T-cell (primary cell): ENCODE measurements at regions not wholly inside any gene's neighbourhood (a gene's known extent, or its start where the extent isn't known, plus 50 kb on each side); places are given as distances from the start of the nearest gene placed in this dataset.

Source experiments
- ATAC-seq, 4 experiments: fragments of 200-7000 bp in 3 of 4; fragments of 150-1000 bp in 1 of 4; cut with Tn5 transposase; replicated peaks in 1 of 4; 1 replicate in 3 of 4; 2 replicates in 1 of 4; pipeline ENCODE4 v1.10.0; 2021; ENCODE audit warnings: moderate library complexity in 3 of 4, mild to moderate bottlenecking in 2 of 4, moderate number of reproducible peaks in 1 of 4
- CTCF ChIA-PET, 2 donors: fragments of 300-600 bp; sonication (Branson Sonifier 250); formaldehyde crosslinking; loops; one replicate each; lab custom pipeline; 2022; ENCODE audit warnings: antibody characterized with exemption in 2 of 2; lab: Charles Lee
- POLR2A ChIA-PET, 2 donors: fragments of 300-600 bp; sonication (Branson Sonifier 250); formaldehyde crosslinking; loops; one replicate each; lab custom pipeline; 2022; ENCODE audit warnings: antibody characterized with exemption in 2 of 2; lab: Charles Lee
- DNase-seq, 35 experiments: peaks; one replicate each; pipeline versions ENCODE4 v3.0.0 to v3.0.0-alpha.2; 2013 to 2023
- H3K27ac ChIP-seq: one replicate; pipeline ENCODE4 v1.5.1; 2013; ENCODE audit warnings: low read length
- H3K27me3 ChIP-seq, 2 experiments: replicated peaks in 1 of 2; 1 replicate in 1 of 2; 2 replicates in 1 of 2; pipeline versions ENCODE4 v1.6.1 to v1.7.0; 2013; ENCODE audit warnings: low read length in 1 of 2, mixed read lengths in 1 of 2; ENCODE audit not compliant: control insufficient read depth in 2 of 2, insufficient read depth in 2 of 2; ENCODE audit errors: extremely low read depth in 1 of 2
- H3K36me3 ChIP-seq, 2 donors: 1 replicate in 1 of 2; 2 replicates in 1 of 2; pipeline versions ENCODE4 v1.6.1 to v1.7.0; 2013; ENCODE audit warnings: low read length in 1 of 2; ENCODE audit not compliant: control insufficient read depth in 2 of 2, insufficient read depth in 1 of 2; ENCODE audit errors: extremely low read depth in 1 of 2
- H3K4me1 ChIP-seq, 2 experiments: 1 replicate in 1 of 2; 2 replicates in 1 of 2; pipeline versions ENCODE4 v1.6.1 to v1.7.0; 2013; ENCODE audit warnings: low read length in 2 of 2, mixed read lengths in 1 of 2; ENCODE audit not compliant: insufficient read depth in 2 of 2, control insufficient read depth in 1 of 2; ENCODE audit errors: extremely low read depth in 1 of 2
- H3K4me3 ChIP-seq, 2 donors: 1 replicate in 1 of 2; 2 replicates in 1 of 2; pipeline versions ENCODE4 v1.5.1 to v1.7.0; 2013; ENCODE audit warnings: mild to moderate bottlenecking in 2 of 2, low read length in 1 of 2, moderate library complexity in 1 of 2; ENCODE audit not compliant: control insufficient read depth in 1 of 2; ENCODE audit errors: extremely low read depth in 1 of 2
- H3K9me3 ChIP-seq: 2 replicates; pipeline ENCODE4 v1.7.0; 2013
- H3K27ac Mint-ChIP-seq, 2 donors: one replicate each; pipeline ENCODE4 v1.8.0; 2020 to 2021; ENCODE audit warnings: mild to moderate bottlenecking in 2 of 2, mixed read lengths in 2 of 2
- H3K27me3 Mint-ChIP-seq, 2 donors: one replicate each; pipeline ENCODE4 v1.8.0; 2021 to 2022; ENCODE audit warnings: mixed read lengths in 2 of 2
- H3K36me3 Mint-ChIP-seq: one replicate; pipeline ENCODE4 v1.8.0; 2021; ENCODE audit warnings: mixed read lengths
- H3K4me1 Mint-ChIP-seq, 3 donors: one replicate each; pipeline ENCODE4 v1.8.0; 2020 to 2022; ENCODE audit warnings: mixed read lengths in 3 of 3, mild to moderate bottlenecking in 1 of 3
- H3K4me3 Mint-ChIP-seq, 3 donors: one replicate each; pipeline ENCODE4 v1.8.0; 2020 to 2022; ENCODE audit warnings: mild to moderate bottlenecking in 3 of 3, mixed read lengths in 3 of 3, moderate library complexity in 3 of 3
- H3K9me3 Mint-ChIP-seq, 3 donors: one replicate each; pipeline ENCODE4 v1.8.0; 2020 to 2022; ENCODE audit warnings: mixed read lengths in 3 of 3
- whole genome bisulfite sequencing: methylation state at CpG from one replicate; pipeline ENCODE4 v1.1.5; 2013; ENCODE audit warnings: missing lambda C conversion rate; ENCODE audit not compliant: insufficient coverage; 5-methylcytosine and 5-hydroxymethylcytosine counted together

DNA sequence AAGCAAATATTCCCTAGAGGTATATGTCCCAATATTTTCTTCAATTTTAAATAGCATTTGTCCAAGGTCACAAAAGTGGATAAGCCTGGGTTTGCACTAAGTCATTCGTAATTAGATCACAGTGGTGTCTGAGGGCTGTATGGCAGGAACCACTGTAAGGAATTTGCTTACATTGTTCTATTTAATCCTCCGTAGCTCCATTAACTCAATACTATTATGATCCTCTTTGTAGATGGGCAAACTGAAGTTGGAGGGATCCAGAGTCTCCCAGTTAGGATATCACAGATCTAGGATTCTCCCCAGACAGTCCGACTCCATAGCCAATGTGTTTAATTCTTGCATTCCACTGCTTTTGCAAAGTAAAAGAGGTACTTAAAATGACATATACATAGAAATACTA lies 242.7 kb upstream of the DCAF8L1 start:
- peaks cover 0 to 6% (median 5%) of the 10 kb centered on the region in 3 donors for H3K9me3 Mint-ChIP-seq
- Histone ChIP-seq H3K9me3 (no peaks in the 10 kb centered on the region), H3K4me3 (no peak overlapping the region), H3K27ac (no peak overlapping the region), H3K27me3 (no peaks in the 10 kb centered on the region), H3K36me3 (no peaks in the 10 kb centered on the region), H3K4me1 (no peaks in the 10 kb centered on the region)
- no peaks in the 10 kb centered on the region for H3K4me1 Mint-ChIP-seq
- no peak overlapping the region for H3K4me3 Mint-ChIP-seq
- no peaks in the 10 kb centered on the region for H3K36me3 Mint-ChIP-seq
- ChIA-PET CTCF (no interaction called here), POLR2A (interaction anchor here in 1 of 2 donors (0.5 kb wide), 1 partner anchor 32 kb away, joined by 3 read pairs; no protein-coding TSS in a partner anchor)
- no peaks in the 10 kb centered on the region for H3K27me3 Mint-ChIP-seq
- WGBS: no CpG with 5 or more reads among the region's 3 CpGs
- no peak overlapping the region for H3K27ac Mint-ChIP-seq
- DNase-seq: no peak
- no peak for ATAC-seq

DNA sequence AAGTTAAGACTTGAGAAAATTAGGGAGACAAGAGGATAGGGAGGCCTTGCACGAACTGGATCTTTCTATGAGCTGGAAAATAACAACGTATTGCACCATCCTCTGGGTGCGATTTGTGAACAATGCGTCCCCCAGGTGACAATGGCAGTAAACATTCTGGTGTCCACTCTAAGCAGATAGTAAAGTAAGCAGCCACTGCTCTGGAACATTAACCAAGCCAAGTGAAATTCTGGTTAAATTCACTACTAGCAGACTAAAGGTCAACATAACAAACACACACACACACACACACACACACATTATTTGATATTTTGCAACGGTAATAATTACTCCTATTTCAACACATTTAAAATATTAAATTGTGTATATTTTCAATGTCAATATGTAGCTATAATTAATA lies 242.2 kb upstream of the DCAF8L1 start:
- Mint-ChIP-seq H3K27me3 (no peaks in the 10 kb centered on the region), H3K4me3 (no peak overlapping the region), H3K9me3 (peaks cover 0 to 9% (median 4%) of the 10 kb centered on the region in 3 donors), H3K27ac (no peak overlapping the region), H3K4me1 (no peaks in the 10 kb centered on the region), H3K36me3 (no peaks in the 10 kb centered on the region)
- CTCF ChIA-PET: no interaction called here
- POLR2A ChIA-PET: no interaction called here
- WGBS: 100% methylated on average over 1 of the region's 5 CpGs
- no peak for DNase-seq
- H3K9me3 ChIP-seq: no peaks in the 10 kb centered on the region
- H3K36me3 ChIP-seq: no peaks in the 10 kb centered on the region
- H3K27ac ChIP-seq: no peak overlapping the region
- no peaks in the 10 kb centered on the region for H3K4me1 ChIP-seq
- H3K27me3 ChIP-seq: no peaks in the 10 kb centered on the region
- H3K4me3 ChIP-seq: no peak overlapping the region
- ATAC-seq: no peak

DNA sequence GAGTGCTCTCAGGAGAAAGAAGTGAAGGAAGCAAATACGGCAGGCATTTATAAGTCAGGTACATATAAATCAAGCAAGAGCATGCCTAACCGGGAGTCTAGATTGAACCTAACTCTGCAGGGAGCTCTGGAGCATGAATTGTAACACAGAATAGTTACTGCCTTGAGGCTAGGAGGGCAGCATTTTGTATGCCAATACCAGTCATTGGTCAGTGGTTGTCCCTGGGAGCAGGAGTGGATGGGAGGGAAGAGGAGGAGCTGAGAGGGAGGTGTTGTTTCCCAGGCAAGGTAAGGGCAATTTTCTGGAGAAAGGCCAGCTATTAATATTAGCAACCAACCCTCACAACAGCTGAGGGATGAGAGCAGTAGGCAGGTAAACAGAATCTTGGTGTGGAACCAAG lies 224.7 kb upstream of the DCAF8L1 start:
- DNase-seq (no peak), ATAC-seq (no peak)
- peaks cover 0 to 6% of the 10 kb centered on the region in 2 donors for H3K27me3 Mint-ChIP-seq
- ChIA-PET CTCF (no interaction called here), POLR2A (no interaction called here)
- no CpG with 5 or more reads among the region's 2 CpGs for WGBS
- no peaks in the 10 kb centered on the region for H3K4me1 ChIP-seq
- H3K36me3 Mint-ChIP-seq: no peaks in the 10 kb centered on the region
- H3K36me3 ChIP-seq: no peaks in the 10 kb centered on the region
- H3K4me3 Mint-ChIP-seq: no peak overlapping the region
- no peak overlapping the region for H3K27ac ChIP-seq
- H3K4me1 Mint-ChIP-seq: no peaks in the 10 kb centered on the region
- H3K4me3 ChIP-seq: no peak overlapping the region
- H3K27me3 ChIP-seq: no peaks in the 10 kb centered on the region
- H3K9me3 ChIP-seq: no peaks in the 10 kb centered on the region
- H3K9me3 Mint-ChIP-seq: peaks cover 0 to 3% (median 0%) of the 10 kb centered on the region in 3 donors
- no peak overlapping the region for H3K27ac Mint-ChIP-seq

DNA sequence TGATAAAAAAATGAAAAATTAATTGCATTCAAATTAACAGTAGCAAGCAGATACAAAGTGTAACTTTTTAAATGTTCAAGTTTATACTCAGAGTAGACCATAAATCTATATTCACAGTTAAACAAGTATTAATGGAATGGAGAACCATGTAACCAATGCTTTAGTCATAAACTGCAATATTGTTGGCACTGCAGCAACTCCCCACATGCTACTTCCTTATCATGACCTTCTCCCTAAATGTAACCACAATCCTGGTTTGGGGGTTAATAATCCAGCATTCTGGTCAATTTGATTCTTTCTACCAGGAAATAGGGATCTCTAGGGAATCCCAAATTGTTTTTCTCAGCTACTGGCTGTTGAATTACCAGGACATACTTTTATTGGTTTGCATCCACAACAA lies 223.9 kb upstream of the DCAF8L1 start:
- Mint-ChIP-seq H3K27ac (no peak overlapping the region), H3K9me3 (peaks cover 0 to 5% (median 4%) of the 10 kb centered on the region in 3 donors), H3K27me3 (peaks cover 0 to 6% of the 10 kb centered on the region in 2 donors), H3K4me3 (no peak overlapping the region), H3K36me3 (no peaks in the 10 kb centered on the region), H3K4me1 (no peaks in the 10 kb centered on the region)
- POLR2A ChIA-PET: no interaction called here
- Histone ChIP-seq H3K9me3 (no peaks in the 10 kb centered on the region), H3K4me3 (no peak overlapping the region), H3K4me1 (no peaks in the 10 kb centered on the region), H3K27ac (no peak overlapping the region), H3K36me3 (no peaks in the 10 kb centered on the region), H3K27me3 (no peaks in the 10 kb centered on the region)
- ATAC-seq: no peak
- CTCF ChIA-PET: interaction anchor here in 1 of 2 donors (0.6 kb wide), 1 partner anchor 8 kb away, joined by 4 read pairs; no protein-coding TSS in a partner anchor
- DNase-seq: no peak

DNA sequence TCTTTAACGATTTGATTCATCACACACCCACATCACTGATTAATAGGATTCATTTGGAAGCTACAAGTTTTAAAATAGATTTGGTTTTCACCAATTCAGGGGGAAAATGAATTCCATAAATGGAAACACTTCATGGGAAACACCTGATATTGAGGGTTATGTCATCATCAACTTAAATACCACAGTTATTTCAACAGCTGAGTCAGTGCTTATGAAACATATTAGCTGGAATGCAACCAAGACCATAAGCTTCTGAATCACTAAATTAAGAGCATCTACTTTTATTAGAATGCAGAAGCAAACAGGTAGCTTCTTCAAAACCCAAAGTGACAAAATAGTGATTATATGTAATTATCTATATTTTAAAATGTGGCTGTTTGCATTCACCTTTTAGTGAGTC lies 207.8 kb upstream of the DCAF8L1 start:
- Histone ChIP-seq H3K27ac (no peak overlapping the region), H3K4me3 (no peak overlapping the region), H3K4me1 (no peaks in the 10 kb centered on the region), H3K27me3 (no peaks in the 10 kb centered on the region), H3K36me3 (no peaks in the 10 kb centered on the region), H3K9me3 (no peaks in the 10 kb centered on the region)
- CTCF ChIA-PET: no interaction called here
- no peak overlapping the region for H3K27ac Mint-ChIP-seq
- POLR2A ChIA-PET: no interaction called here
- H3K4me3 Mint-ChIP-seq: no peak overlapping the region
- no peaks in the 10 kb centered on the region for H3K27me3 Mint-ChIP-seq
- H3K9me3 Mint-ChIP-seq: peaks cover 6 to 9% (median 7%) of the 10 kb centered on the region in 3 donors
- no peak for DNase-seq
- no CpG with 5 or more reads among the region's 1 CpG for WGBS
- H3K36me3 Mint-ChIP-seq: no peaks in the 10 kb centered on the region
- no peak for ATAC-seq
- H3K4me1 Mint-ChIP-seq: no peaks in the 10 kb centered on the region

DNA sequence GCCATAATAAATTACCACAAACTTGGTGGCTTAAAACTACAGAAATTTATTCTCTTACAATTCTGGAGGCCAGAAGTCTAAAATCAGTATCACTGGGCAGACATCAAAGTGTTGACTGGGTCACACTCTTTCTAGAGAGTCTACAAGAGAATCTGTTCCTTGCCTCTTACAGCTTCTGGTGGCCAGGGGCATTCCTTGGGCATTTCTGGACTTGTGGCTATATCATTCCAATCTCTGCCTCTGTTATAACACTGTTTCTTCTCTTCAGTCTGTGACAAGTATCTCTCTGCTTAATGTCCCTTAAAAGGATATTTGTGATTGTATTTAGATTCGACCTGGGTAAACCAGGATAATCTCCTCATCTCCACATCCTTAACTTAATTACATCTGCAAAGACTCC lies 207.3 kb upstream of the DCAF8L1 start:
- Histone ChIP-seq H3K4me3 (no peak overlapping the region), H3K36me3 (no peaks in the 10 kb centered on the region), H3K9me3 (no peaks in the 10 kb centered on the region), H3K27me3 (no peaks in the 10 kb centered on the region), H3K27ac (no peak overlapping the region), H3K4me1 (no peaks in the 10 kb centered on the region)
- ATAC-seq (no peak), DNase-seq (no peak)
- CTCF ChIA-PET: no interaction called here
- POLR2A ChIA-PET: no interaction called here
- no peak overlapping the region for H3K4me3 Mint-ChIP-seq
- no peaks in the 10 kb centered on the region for H3K4me1 Mint-ChIP-seq
- no CpG with 5 or more reads among the region's 1 CpG for WGBS
- H3K27me3 Mint-ChIP-seq: no peaks in the 10 kb centered on the region
- H3K27ac Mint-ChIP-seq: no peak overlapping the region
- H3K9me3 Mint-ChIP-seq: peaks cover 6 to 9% (median 7%) of the 10 kb centered on the region in 3 donors
- no peaks in the 10 kb centered on the region for H3K36me3 Mint-ChIP-seq

DNA sequence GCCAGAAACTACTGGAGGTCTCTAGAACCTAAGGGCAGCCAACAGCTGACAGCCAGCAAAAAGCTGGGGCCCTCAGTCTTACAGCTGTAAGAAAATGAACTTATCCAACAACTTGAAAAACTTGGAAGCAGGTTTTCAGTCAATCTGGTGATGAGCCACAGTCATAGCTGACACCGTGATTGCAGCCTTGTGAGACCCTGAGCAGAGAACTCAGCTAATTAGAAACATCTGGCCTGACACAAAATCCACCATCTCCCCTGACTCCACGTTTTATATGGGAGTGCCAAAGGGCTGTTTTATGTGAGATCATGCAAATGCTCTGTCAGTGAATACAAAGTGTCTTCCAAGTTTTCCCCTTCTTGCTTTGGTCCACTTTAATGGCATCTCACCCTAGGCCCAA lies 198.8 kb upstream of the DCAF8L1 start:
- peaks cover 0 to 3% (median 0%) of the 10 kb centered on the region in 3 donors for H3K9me3 Mint-ChIP-seq
- no peaks in the 10 kb centered on the region for H3K27me3 ChIP-seq
- no peaks in the 10 kb centered on the region for H3K9me3 ChIP-seq
- H3K27me3 Mint-ChIP-seq: peaks cover 0 to 3% of the 10 kb centered on the region in 2 donors
- H3K27ac ChIP-seq: no peak overlapping the region
- no peaks in the 10 kb centered on the region for H3K36me3 ChIP-seq
- no peaks in the 10 kb centered on the region for H3K36me3 Mint-ChIP-seq
- WGBS: no CpG with 5 or more reads among the region's 2 CpGs
- ChIA-PET CTCF (no interaction called here), POLR2A (no interaction called here)
- DNase-seq (no peak), ATAC-seq (no peak)
- H3K4me3 Mint-ChIP-seq: no peak overlapping the region
- H3K27ac Mint-ChIP-seq: no peak overlapping the region
- no peak overlapping the region for H3K4me3 ChIP-seq
- H3K4me1 ChIP-seq: no peaks in the 10 kb centered on the region
- H3K4me1 Mint-ChIP-seq: no peaks in the 10 kb centered on the region
